IMR-90 (cell line): ENCODE measurements at regions not wholly inside any gene's neighbourhood (a gene's known extent, or its start where the extent isn't known, plus 50 kb on each side); places are given as distances from the start of the nearest gene placed in this dataset.

Experiments
- ATAC-seq: fragments of 200-7000 bp; cut with Tn5 transposase; 2 replicates; pipeline ENCODE4 v1.9.1; 2020; ENCODE audit warnings: low read depth, mild to moderate bottlenecking, moderate library complexity
- BruUV-seq: library from RNA; stranded (reverse); fragments of 400-500 nt; replicated peaks from 2 replicates; lab custom pipeline; 2021; lab: Mats Ljungman, UMichigan
- CTCF ChIA-PET: fragments of 300-600 bp; formaldehyde crosslinking; extraction: SDS; loops from one replicate; lab custom pipeline; 2021; ENCODE audit warnings: antibody characterized with exemption; lab: Yijun Ruan, JAX
- POLR2A ChIA-PET: fragments of 300-600 bp; sonication (Branson Sonifier 250); formaldehyde crosslinking; loops from one replicate; lab custom pipeline; 2022; ENCODE audit warnings: antibody characterized with exemption; ENCODE audit not compliant: unreplicated experiment; lab: Charles Lee
- DNase-seq: peaks from one replicate; pipeline ENCODE4 v3.0.0; 2013
- H2AFZ ChIP-seq: replicated peaks from 2 replicates; pipeline ENCODE3; 2013; ENCODE audit warnings: low read length, mild to moderate bottlenecking; ENCODE audit not compliant: poor library complexity
- H2AK5ac ChIP-seq: 2 replicates; pipeline ENCODE4 v1.6.1; 2013; ENCODE audit warnings: low read depth, low read length, inconsistent platforms
- H2AK9ac ChIP-seq: replicated peaks from 2 replicates; pipeline ENCODE3; 2013; ENCODE audit warnings: mild to moderate bottlenecking, low read depth, low read length, moderate library complexity; ENCODE audit not compliant: poor library complexity
- H2BK120ac ChIP-seq: 2 replicates; pipeline ENCODE4 v1.6.1; 2013; ENCODE audit warnings: low read depth, low read length, inconsistent platforms
- H2BK15ac ChIP-seq: 3 replicates; pipeline ENCODE4 v1.6.1; 2013; ENCODE audit warnings: low read depth, low read length, inconsistent platforms
- H2BK20ac ChIP-seq: 2 replicates; pipeline ENCODE4 v1.6.1; 2013; ENCODE audit warnings: low read depth, mild to moderate bottlenecking, inconsistent platforms, low read length, moderate library complexity
- H2BK5ac ChIP-seq: 2 replicates; pipeline ENCODE4 v1.6.1; 2013; ENCODE audit warnings: mild to moderate bottlenecking, low read depth, low read length, inconsistent platforms; ENCODE audit not compliant: poor library complexity, severe bottlenecking
- H3K14ac ChIP-seq: replicated peaks from 2 replicates; pipeline ENCODE4 v1.6.1; 2013; ENCODE audit warnings: low read depth, low read length, inconsistent platforms
- H3K18ac ChIP-seq: 2 replicates; pipeline ENCODE4 v1.6.1; 2013; ENCODE audit warnings: low read depth, low read length, control low read depth
- H3K23ac ChIP-seq: 2 replicates; pipeline ENCODE4 v1.6.1; 2013; ENCODE audit warnings: low read depth, low read length, inconsistent platforms
- H3K27ac ChIP-seq: 2 replicates; pipeline ENCODE4 v1.5.1; 2013; ENCODE audit warnings: mild to moderate bottlenecking, control low read depth, low read length; ENCODE audit not compliant: insufficient read depth
- H3K27me3 ChIP-seq: 2 replicates; pipeline ENCODE4 v1.6.1; 2013; ENCODE audit warnings: low read length; ENCODE audit not compliant: control insufficient read depth, insufficient read depth
- H3K36me3 ChIP-seq: 2 replicates; pipeline ENCODE4 v1.6.1; 2013; ENCODE audit warnings: low read length, mixed read lengths; ENCODE audit not compliant: control insufficient read depth, insufficient read depth
- H3K4ac ChIP-seq: 2 replicates; pipeline ENCODE4 v1.6.1; 2013; ENCODE audit warnings: low read depth, low read length, inconsistent platforms
- H3K4me1 ChIP-seq: 2 replicates; pipeline ENCODE4 v1.6.1; 2013; ENCODE audit warnings: low read length, mixed read lengths; ENCODE audit not compliant: control insufficient read depth, insufficient read depth
- H3K4me2 ChIP-seq: 2 replicates; pipeline ENCODE4 v1.6.1; 2013; ENCODE audit warnings: low read depth, mild to moderate bottlenecking, control low read depth, low read length, moderate library complexity
- H3K4me3 ChIP-seq: 2 replicates; pipeline ENCODE4 v1.5.1; 2013; ENCODE audit warnings: low read depth, mild to moderate bottlenecking, control low read depth, low read length, moderate library complexity; ENCODE audit not compliant: insufficient read depth
- H3K56ac ChIP-seq: 2 replicates; pipeline ENCODE4 v1.6.1; 2013; ENCODE audit warnings: low read length, inconsistent platforms; ENCODE audit not compliant: insufficient read depth; ENCODE audit errors: extremely low read depth
- H3K79me1 ChIP-seq, 2 experiments: 2 replicates each; pipeline ENCODE4 v1.6.1; 2013; ENCODE audit warnings: low read length in 2 of 2, inconsistent platforms in 1 of 2, low read depth in 1 of 2
- H3K9ac ChIP-seq: 2 replicates; pipeline ENCODE4 v1.6.1; 2013; ENCODE audit warnings: low read depth, low read length, control low read depth
- H3K9me1 ChIP-seq: 2 replicates; pipeline ENCODE4 v1.6.1; 2013; ENCODE audit warnings: low read length, inconsistent platforms; ENCODE audit not compliant: insufficient read depth
- H3K9me3 ChIP-seq: 2 replicates; pipeline ENCODE4 v1.6.1; 2013; ENCODE audit warnings: low read length; ENCODE audit not compliant: control insufficient read depth, insufficient read depth
- H4K20me1 ChIP-seq: 2 replicates; pipeline ENCODE4 v1.6.1; 2013; ENCODE audit warnings: low read length, inconsistent platforms; ENCODE audit not compliant: insufficient read depth
- H4K5ac ChIP-seq: 2 replicates; pipeline ENCODE4 v1.6.1; 2013; ENCODE audit warnings: mild to moderate bottlenecking, low read depth, low read length, control low read depth
- H4K8ac ChIP-seq, 2 experiments: 2 replicates each; pipeline ENCODE4 v1.6.1; 2013; ENCODE audit warnings: low read depth in 2 of 2, low read length in 2 of 2, control low read depth in 1 of 2, inconsistent platforms in 1 of 2
- H4K91ac ChIP-seq: 2 replicates; pipeline ENCODE4 v1.6.1; 2013; ENCODE audit warnings: low read depth, low read length, inconsistent platforms; ENCODE audit not compliant: insufficient read depth
- BHLHE40 ChIP-seq: fragments of 150-350 bp; IDR thresholded peaks from 2 replicates; pipeline ENCODE4 v1.6.1; 2016; ENCODE audit warnings: mild to moderate bottlenecking, low read depth, low read length
- CEBPB ChIP-seq: IDR thresholded peaks from 2 replicates; pipeline ENCODE4 v1.6.1; 2012; ENCODE audit warnings: low read depth, low read length, improper control_type of control experiment
- CHD1 ChIP-seq: IDR thresholded peaks from 2 replicates; pipeline ENCODE4 v1.6.1; 2012; ENCODE audit warnings: low read depth, low read length, improper control_type of control experiment
- ELK1 ChIP-seq: fragments of 150-350 bp; IDR thresholded peaks from 2 replicates; pipeline ENCODE4 v1.6.1; 2016; ENCODE audit warnings: low read depth, mild to moderate bottlenecking, low read length, moderate library complexity, borderline replicate concordance
- FOS ChIP-seq: fragments of 150-350 bp; IDR thresholded peaks from 2 replicates; pipeline ENCODE4 v1.6.1; 2016; ENCODE audit warnings: low read depth, low read length
- MAFK ChIP-seq: IDR thresholded peaks from 2 replicates; pipeline ENCODE4 v1.6.1; 2012; ENCODE audit warnings: low read depth, low read length, improper control_type of control experiment
- MAZ ChIP-seq: IDR thresholded peaks from 2 replicates; pipeline ENCODE4 v1.6.1; 2012; ENCODE audit warnings: low read depth, mild to moderate bottlenecking, low read length, improper control_type of control experiment, moderate library complexity, borderline replicate concordance
- MXI1 ChIP-seq: IDR thresholded peaks from 2 replicates; pipeline ENCODE4 v1.6.1; 2012; ENCODE audit warnings: low read depth, mild to moderate bottlenecking, low read length, moderate library complexity, borderline replicate concordance
- NFE2L2 ChIP-seq: fragments of 150-350 bp; IDR thresholded peaks from 2 replicates; pipeline ENCODE4 v1.6.1; 2016; ENCODE audit warnings: low read depth, mild to moderate bottlenecking, low read length
- POLR2A ChIP-seq: IDR thresholded peaks from 2 replicates; pipeline ENCODE4 v1.6.1; 2012; ENCODE audit warnings: mild to moderate bottlenecking, low read depth, low read length
- RAD21 ChIP-seq: IDR thresholded peaks from 2 replicates; pipeline ENCODE4 v1.6.1; 2012; ENCODE audit warnings: low read length, improper control_type of control experiment
- RCOR1 ChIP-seq: IDR thresholded peaks from 2 replicates; pipeline ENCODE4 v1.6.1; 2012; ENCODE audit warnings: mild to moderate bottlenecking, low read length, improper control_type of control experiment; ENCODE audit not compliant: insufficient replicate concordance
- RFX5 ChIP-seq: IDR thresholded peaks from 2 replicates; pipeline ENCODE4 v1.8.0; 2012; ENCODE audit warnings: low read depth, mild to moderate bottlenecking, low read length, moderate library complexity
- SMC3 ChIP-seq: fragments of 150-350 bp; IDR thresholded peaks from 2 replicates; pipeline ENCODE4 v1.6.1; 2016; ENCODE audit warnings: low read depth, mild to moderate bottlenecking, antibody characterized with exemption, low read length, moderate library complexity
- USF2 ChIP-seq: fragments of 150-350 bp; IDR thresholded peaks from 2 replicates; pipeline ENCODE4 v1.6.1; 2017; ENCODE audit warnings: mild to moderate bottlenecking, antibody characterized with exemption, low read length, low read depth
- WGBS, 2 experiments: methylation state at CpG; one replicate each; pipeline versions ENCODE4 v1.1.5 to v1.1.7; 2013; ENCODE audit warnings: missing lambda C conversion rate in 2 of 2; ENCODE audit not compliant: insufficient read length in 1 of 2; ENCODE audit errors: extremely low coverage in 2 of 2; 5-methylcytosine and 5-hydroxymethylcytosine counted together
- dilution Hi-C: fragments of 300-500 bp; cut with HindIII; formaldehyde crosslinking; loops from one replicate; pipeline ENCODE4 v1.14.3; 2018; ENCODE audit warnings: low sequenced_read_pairs; ENCODE audit not compliant: unreplicated experiment
- in situ Hi-C: fragments of 300-500 bp; cut with MboI; formaldehyde crosslinking; loops from 3 replicates; pipeline ENCODE4 v1.14.3; 2019; ENCODE audit warnings: low sequenced_read_pairs, inconsistent platforms, mixed read lengths
- intact Hi-C: fragments of 100-400 bp; cut with micrococcal nuclease; formaldehyde crosslinking; loops from 2 replicates; pipeline ENCODE4 v1.10.0; 2022
- TF ChIP-seq, protein P1 (sequence below): conservative IDR thresholded peaks from 2 replicates; pipeline ENCODE4 v1.5.1; 2012; ENCODE audit warnings: mild to moderate bottlenecking, low read depth, low read length, improper control_type of control experiment

DNA sequence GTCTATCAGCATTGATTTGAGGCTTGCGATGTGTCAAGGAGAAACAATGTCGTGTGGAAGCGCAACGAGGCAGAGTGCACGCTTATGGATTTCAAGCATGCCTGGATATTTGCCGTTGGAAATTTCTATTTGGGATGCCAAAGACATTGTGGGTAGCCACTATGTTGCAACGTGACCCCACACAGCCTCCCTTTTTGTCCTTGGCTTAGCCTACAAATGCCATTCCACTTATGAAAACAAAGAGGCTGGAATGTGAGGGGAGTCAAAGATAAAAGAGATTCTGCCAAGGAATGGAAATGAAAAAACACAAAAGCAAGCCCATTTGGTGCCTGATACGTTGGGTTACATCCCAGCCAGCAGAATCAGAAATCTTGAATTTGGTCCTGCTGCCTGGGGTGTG lies 721.2 kb downstream of the GALR1 start:
- no peaks in the 10 kb centered on the region for H4K20me1 ChIP-seq
- no peak overlapping the region for H3K23ac ChIP-seq
- no peak overlapping the region for H3K56ac ChIP-seq
- H3K9ac ChIP-seq = no peak overlapping the region
- no peak for ATAC-seq
- H2AK5ac ChIP-seq = no peak overlapping the region
- intact Hi-C loops = no loop called here
- POLR2A ChIA-PET = no interaction called here
- H2BK15ac ChIP-seq = no peak overlapping the region
- dilution Hi-C loops = no loop called here
- H3K18ac ChIP-seq = no peak overlapping the region
- H3K9me1 ChIP-seq = no peaks in the 10 kb centered on the region
- DNase-seq = no peak
- H3K4me1 ChIP-seq = no peaks in the 10 kb centered on the region
- no peak overlapping the region for H2BK20ac ChIP-seq
- H3K4me2 ChIP-seq = no peak overlapping the region
- no peaks in the 10 kb centered on the region for H3K36me3 ChIP-seq
- no peak overlapping the region for H3K27ac ChIP-seq
- no peak overlapping the region for H3K4me3 ChIP-seq
- no peak overlapping the region for H2AK9ac ChIP-seq
- H2BK5ac ChIP-seq = no peak overlapping the region
- no peak overlapping the region for H2AFZ ChIP-seq
- in situ Hi-C loops = no loop called here
- H3K14ac ChIP-seq = no peak overlapping the region
- no peak overlapping the region for H4K5ac ChIP-seq
- no peak overlapping the region for H4K8ac ChIP-seq
- H2BK120ac ChIP-seq = no peak overlapping the region
- no peak overlapping the region for H3K4ac ChIP-seq
- no peak overlapping the region for H4K91ac ChIP-seq
- WGBS, 2 experiments = 100% methylated on average over 1 of the region's 8 CpGs; no CpG with 5 or more reads in 1 of the 2 experiments
- H3K79me1 ChIP-seq = no peaks in the 10 kb centered on the region
- CTCF ChIA-PET = no interaction called here
- no TSS peak for BruUV-seq
- peaks cover 32% of the 10 kb centered on the region for H3K9me3 ChIP-seq
- TF ChIP-seq ELK1 (no peak), BHLHE40 (no peak), MAFK (no peak), MAZ (no peak), NFE2L2 (no peak), CEBPB (no peak), RFX5 (no peak), CHD1 (no peak), RAD21 (no peak), POLR2A (no peak), USF2 (no peak), SMC3 (no peak), FOS (no peak), RCOR1 (no peak), MXI1 (no peak)
- TF ChIP-seq, protein P1, sequence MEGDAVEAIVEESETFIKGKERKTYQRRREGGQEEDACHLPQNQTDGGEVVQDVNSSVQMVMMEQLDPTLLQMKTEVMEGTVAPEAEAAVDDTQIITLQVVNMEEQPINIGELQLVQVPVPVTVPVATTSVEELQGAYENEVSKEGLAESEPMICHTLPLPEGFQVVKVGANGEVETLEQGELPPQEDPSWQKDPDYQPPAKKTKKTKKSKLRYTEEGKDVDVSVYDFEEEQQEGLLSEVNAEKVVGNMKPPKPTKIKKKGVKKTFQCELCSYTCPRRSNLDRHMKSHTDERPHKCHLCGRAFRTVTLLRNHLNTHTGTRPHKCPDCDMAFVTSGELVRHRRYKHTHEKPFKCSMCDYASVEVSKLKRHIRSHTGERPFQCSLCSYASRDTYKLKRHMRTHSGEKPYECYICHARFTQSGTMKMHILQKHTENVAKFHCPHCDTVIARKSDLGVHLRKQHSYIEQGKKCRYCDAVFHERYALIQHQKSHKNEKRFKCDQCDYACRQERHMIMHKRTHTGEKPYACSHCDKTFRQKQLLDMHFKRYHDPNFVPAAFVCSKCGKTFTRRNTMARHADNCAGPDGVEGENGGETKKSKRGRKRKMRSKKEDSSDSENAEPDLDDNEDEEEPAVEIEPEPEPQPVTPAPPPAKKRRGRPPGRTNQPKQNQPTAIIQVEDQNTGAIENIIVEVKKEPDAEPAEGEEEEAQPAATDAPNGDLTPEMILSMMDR = no peak
- H3K27me3 ChIP-seq = no peaks in the 10 kb centered on the region
